ENCODE measurements at regions not wholly inside any gene's neighbourhood (a gene's known extent, or its start where the extent isn't known, plus 50 kb on each side); places are given as distances from the start of the nearest gene placed in this dataset.

DNA sequence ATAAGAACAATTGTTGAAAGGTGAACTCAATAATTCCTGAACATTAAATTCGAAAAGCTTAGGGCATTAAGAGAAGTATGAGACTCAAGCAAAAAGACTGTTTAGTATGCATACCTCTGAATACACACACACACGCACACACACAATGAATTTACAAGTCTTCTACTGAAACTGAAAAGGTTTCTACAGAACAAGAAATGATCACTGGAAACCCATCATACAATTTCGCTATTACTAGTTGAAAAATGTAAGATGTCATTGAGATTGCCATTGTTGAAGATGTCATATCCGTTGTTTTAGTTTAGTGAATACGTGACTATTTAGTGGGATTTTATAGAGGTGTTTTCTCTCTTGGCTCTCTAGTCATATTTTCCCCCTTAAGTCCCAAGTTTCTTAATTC lies 106.8 kb downstream of the FOXB1 start:
- no peak overlapping the region for H3K18ac ChIP-seq (ENCODE audit: insufficient read length, low read depth, low read length)
- no peaks in the 10 kb centered on the region for H3K9me3 ChIP-seq (ENCODE audit: control insufficient read depth, low read depth, low read length)
- no peak overlapping the region for H3T11ph ChIP-seq (ENCODE audit: low read length)
- H2BK20ac ChIP-seq (ENCODE audit: low read depth, low read length, poor library complexity, severe bottlenecking): no peak overlapping the region
- no peaks in the 10 kb centered on the region; the same call in none of the 2 replicates for H3K27me3 ChIP-seq (ENCODE audit: insufficient read depth, low read length)
- no peak overlapping the region for H3K4me2 ChIP-seq (ENCODE audit: insufficient read depth, insufficient read length, low read length)
- H4K8ac ChIP-seq (replicated peaks; ENCODE audit: insufficient read length, low read depth, low read length): no peak overlapping the region
- peaks cover 12% of the 10 kb centered on the region for H3K27me3 Mint-ChIP-seq (ENCODE audit: low read depth)
- no peaks in the 10 kb centered on the region for H3K23me2 ChIP-seq (ENCODE audit: insufficient read length, low read depth, low read length, poor library complexity, severe bottlenecking)
- DNase-seq: no peak
- no peak overlapping the region for H2BK5ac ChIP-seq (ENCODE audit: insufficient read length, low read length)
- H3K14ac ChIP-seq (ENCODE audit: insufficient read depth, low read length): no peak overlapping the region
- H3K79me1 ChIP-seq (ENCODE audit: insufficient read depth, low read depth, low read length, poor library complexity, severe bottlenecking): no peaks in the 10 kb centered on the region
- no peak for TF ChIP-seq CTCF (conservative IDR thresholded peaks at IDR 0.05)
- H3K9ac ChIP-seq (ENCODE audit: extremely low read depth, insufficient read length, low read length): no peak overlapping the region
- H2AFZ ChIP-seq (ENCODE audit: low read length): no peak overlapping the region
- H3K56ac ChIP-seq (ENCODE audit: insufficient read length, low read depth, low read length): no peak overlapping the region
- peaks cover 7% of the 10 kb centered on the region; the same call in 1 of the 2 replicates for H3K4me1 ChIP-seq (ENCODE audit: insufficient read depth, low read length)
- no peak overlapping the region for H3K4ac ChIP-seq (ENCODE audit: low read depth, low read length)
- H3K27ac ChIP-seq (ENCODE audit: insufficient read length, low read depth, low read length): no peak overlapping the region
- H3K9me3 Mint-ChIP-seq: peaks cover 3% of the 10 kb centered on the region in 2 experiments
- H4K91ac ChIP-seq (ENCODE audit: insufficient read length, low read depth, low read length): no peak overlapping the region
- H2BK12ac ChIP-seq (ENCODE audit: insufficient read length, low read depth, low read length): no peak overlapping the region
- H3K4me1 Mint-ChIP-seq: peaks cover 17 to 21% of the 10 kb centered on the region in 2 experiments
- no peak overlapping the region for H3K4me3 Mint-ChIP-seq
- H4K5ac ChIP-seq (ENCODE audit: insufficient read length, low read depth, low read length): no peak overlapping the region
- H3K27ac Mint-ChIP-seq: peak overlapping the region in 1 of 3 experiments; percentile 34; a peak in 1 of 7 replicates
- no peak overlapping the region for H3K23ac ChIP-seq (ENCODE audit: insufficient read length, low read depth, low read length)
- no peaks in the 10 kb centered on the region for H3K79me2 ChIP-seq (ENCODE audit: insufficient read depth, low read length)
- H4K20me1 ChIP-seq (ENCODE audit: control insufficient read depth, insufficient read depth, insufficient read length): no peaks in the 10 kb centered on the region
- no peak overlapping the region for H2AK5ac ChIP-seq (ENCODE audit: insufficient read length, low read length)
- peaks cover 2 to 14% (median 4%) of the 10 kb centered on the region in 3 experiments; a peak in 4 of 7 replicates for H3K36me3 Mint-ChIP-seq (ENCODE audit: insufficient read depth in 1 of 3, low read depth in 3 of 3)
- no peak overlapping the region for H2BK15ac ChIP-seq (ENCODE audit: low read depth, low read length)
- no CpG with 5 or more reads among the region's 5 CpGs for WGBS (ENCODE audit: extremely low coverage, insufficient read length, low lambda C conversion rate)
- no peak overlapping the region for H2BK120ac ChIP-seq (ENCODE audit: low read depth, low read length, poor library complexity, severe bottlenecking)

Measured in H9 (cell line).